ENCODE measurements at regions not wholly inside any gene's neighbourhood (a gene's known extent, or its start where the extent isn't known, plus 50 kb on each side); places are given as distances from the start of the nearest gene placed in this dataset.

DNA sequence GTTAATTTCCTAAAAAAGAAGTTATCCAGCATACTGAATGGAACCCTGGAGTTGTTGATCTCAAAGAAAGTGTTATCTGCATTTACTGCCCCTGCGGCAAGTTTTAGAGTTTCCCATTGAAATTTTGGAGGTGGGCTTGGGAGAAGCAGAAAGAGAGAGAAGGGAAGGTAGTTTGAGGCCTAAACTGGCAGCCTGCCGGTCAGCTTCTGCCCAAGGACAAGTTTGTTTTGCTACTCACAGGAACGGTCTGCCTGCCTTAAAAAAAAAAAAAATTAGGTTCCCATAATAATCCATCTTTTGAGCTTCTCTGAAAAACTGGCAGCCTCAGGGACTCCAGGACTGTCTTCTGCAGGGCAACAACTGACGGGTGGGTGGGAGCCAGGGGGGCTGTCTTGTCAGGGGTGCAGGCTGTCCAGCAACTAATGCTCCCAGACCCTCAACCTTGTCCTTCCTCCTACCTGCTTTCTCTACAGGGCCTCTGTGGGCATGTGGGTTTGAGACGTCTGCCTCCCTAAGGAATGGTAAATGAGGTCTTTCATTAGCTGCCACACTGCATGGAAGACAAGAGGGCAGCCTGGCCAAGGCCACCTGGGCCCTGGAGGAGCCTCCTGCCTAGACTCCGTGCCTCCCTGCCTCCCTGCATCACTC lies 176.1 kb upstream of the KCNG1 start:
- Histone ChIP-seq H3K27ac (no peak overlapping the region), H3K4me3 (no peak overlapping the region), H3K9me3 (no peaks in the 10 kb centered on the region), H3K27me3 (ENCODE audit: low read depth) (peaks cover 19% of the 10 kb centered on the region), H3K36me3 (no peaks in the 10 kb centered on the region), H3K4me1 (no peaks in the 10 kb centered on the region)
- TF ChIP-seq, protein P1, sequence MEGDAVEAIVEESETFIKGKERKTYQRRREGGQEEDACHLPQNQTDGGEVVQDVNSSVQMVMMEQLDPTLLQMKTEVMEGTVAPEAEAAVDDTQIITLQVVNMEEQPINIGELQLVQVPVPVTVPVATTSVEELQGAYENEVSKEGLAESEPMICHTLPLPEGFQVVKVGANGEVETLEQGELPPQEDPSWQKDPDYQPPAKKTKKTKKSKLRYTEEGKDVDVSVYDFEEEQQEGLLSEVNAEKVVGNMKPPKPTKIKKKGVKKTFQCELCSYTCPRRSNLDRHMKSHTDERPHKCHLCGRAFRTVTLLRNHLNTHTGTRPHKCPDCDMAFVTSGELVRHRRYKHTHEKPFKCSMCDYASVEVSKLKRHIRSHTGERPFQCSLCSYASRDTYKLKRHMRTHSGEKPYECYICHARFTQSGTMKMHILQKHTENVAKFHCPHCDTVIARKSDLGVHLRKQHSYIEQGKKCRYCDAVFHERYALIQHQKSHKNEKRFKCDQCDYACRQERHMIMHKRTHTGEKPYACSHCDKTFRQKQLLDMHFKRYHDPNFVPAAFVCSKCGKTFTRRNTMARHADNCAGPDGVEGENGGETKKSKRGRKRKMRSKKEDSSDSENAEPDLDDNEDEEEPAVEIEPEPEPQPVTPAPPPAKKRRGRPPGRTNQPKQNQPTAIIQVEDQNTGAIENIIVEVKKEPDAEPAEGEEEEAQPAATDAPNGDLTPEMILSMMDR (IDR thresholded peaks at IDR 0.05) = no peak
- DNase-seq (no peak), ATAC-seq (no peak)
- intact Hi-C loops (cut with DNase I) = no loop called here

DNA sequence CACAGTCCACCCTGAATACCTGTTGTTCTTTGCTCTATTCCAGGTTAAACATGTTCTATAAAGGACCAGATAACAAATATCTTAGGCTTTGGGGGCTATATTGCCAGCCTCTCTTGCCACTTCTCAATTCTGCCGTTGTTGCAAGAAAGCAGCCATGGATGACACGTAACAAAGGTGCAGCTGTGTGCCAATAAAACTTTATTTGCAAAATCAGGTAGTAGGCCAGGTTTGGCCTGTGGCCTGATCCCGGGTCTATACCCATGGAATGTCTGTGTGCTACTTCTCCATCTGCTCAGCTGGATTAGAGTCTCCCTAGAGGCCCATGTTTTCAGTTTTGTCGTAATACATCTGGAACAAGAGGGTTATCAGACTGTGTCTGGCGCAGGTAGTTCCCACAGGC lies 175.3 kb upstream of the KCNG1 start:
- intact Hi-C loops (cut with DNase I) = no loop called here

DNA sequence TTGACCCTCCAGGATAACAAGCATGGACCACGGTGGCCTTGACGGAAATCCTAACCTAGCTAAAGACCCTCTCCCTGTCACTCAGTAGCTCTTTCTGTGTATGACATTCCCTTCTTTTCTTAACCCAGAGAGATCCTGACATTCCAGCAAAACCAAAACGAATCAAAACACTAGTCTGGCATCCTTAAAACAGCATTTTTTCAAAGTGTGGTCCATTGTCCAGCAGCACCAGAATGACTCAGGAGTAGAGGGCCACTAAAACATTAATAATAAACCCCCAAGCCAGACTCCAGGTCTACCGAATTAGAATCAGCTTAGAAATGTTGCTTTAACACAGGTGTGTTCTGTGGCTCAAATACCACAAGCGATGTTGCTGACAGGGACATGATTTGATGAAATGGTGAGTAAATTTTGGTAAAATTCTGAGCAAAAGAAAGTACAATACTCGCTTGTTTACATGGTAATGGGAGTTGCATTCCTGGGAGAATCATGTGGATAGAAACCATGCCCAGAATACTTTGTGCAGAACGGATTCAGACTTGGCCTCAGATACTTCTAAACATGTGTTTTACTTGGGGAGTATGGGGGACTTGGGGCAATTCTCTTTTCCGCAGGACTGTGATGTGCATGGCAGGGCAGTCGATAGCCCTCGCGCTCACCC lies 174.2 kb upstream of the KCNG1 start:
- Histone ChIP-seq H3K36me3 (no peaks in the 10 kb centered on the region), H3K9me3 (no peaks in the 10 kb centered on the region), H3K27ac (no peak overlapping the region), H3K4me1 (no peaks in the 10 kb centered on the region), H3K4me3 (no peak overlapping the region), H3K27me3 (ENCODE audit: low read depth) (peaks cover 17% of the 10 kb centered on the region)
- DNase-seq = no peak
- TF ChIP-seq, protein P1 (IDR thresholded peaks at IDR 0.05) = no peak
- intact Hi-C loops (cut with DNase I) = no loop called here
- ATAC-seq = no peak

More for the DNA sequence above, 175.3 kb upstream of the KCNG1 start:
- DNase-seq (no peak), ATAC-seq (no peak)
- Histone ChIP-seq H3K27me3 (ENCODE audit: low read depth) (peaks cover 17% of the 10 kb centered on the region), H3K9me3 (no peaks in the 10 kb centered on the region), H3K36me3 (no peaks in the 10 kb centered on the region), H3K4me1 (no peaks in the 10 kb centered on the region), H3K4me3 (no peak overlapping the region), H3K27ac (no peak overlapping the region)
- TF ChIP-seq, protein P1 (IDR thresholded peaks at IDR 0.05) = no peak

DNA sequence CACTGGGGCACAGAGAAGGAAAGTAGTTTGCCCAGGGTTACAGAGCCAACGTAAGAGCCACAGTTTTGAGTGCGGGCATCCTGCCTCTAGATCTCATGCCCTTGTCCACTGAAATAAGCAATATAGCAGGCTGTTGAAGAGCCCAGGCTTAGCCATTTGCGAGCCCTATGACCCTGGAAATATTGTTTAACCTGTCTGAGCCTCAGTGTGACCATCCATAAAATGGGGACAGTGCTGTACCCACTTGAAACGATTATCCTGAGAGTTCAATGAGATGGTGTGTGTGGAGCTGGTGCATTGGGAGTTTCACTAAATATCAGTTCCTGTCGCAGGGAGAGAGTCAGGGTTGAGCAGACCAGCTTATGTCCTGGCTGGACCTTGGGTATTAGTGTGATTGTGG lies 173.1 kb upstream of the KCNG1 start:
- H3K4me1 ChIP-seq = no peaks in the 10 kb centered on the region
- H3K4me3 ChIP-seq = no peak overlapping the region
- TF ChIP-seq, protein P1 (IDR thresholded peaks at IDR 0.05) = no peak
- intact Hi-C loops (cut with DNase I) = no loop called here
- H3K27me3 ChIP-seq (ENCODE audit: low read depth) = peaks cover 17% of the 10 kb centered on the region
- DNase-seq (no peak), ATAC-seq (no peak)
- no peaks in the 10 kb centered on the region for H3K36me3 ChIP-seq
- H3K9me3 ChIP-seq = no peaks in the 10 kb centered on the region
- no peak overlapping the region for H3K27ac ChIP-seq

DNA sequence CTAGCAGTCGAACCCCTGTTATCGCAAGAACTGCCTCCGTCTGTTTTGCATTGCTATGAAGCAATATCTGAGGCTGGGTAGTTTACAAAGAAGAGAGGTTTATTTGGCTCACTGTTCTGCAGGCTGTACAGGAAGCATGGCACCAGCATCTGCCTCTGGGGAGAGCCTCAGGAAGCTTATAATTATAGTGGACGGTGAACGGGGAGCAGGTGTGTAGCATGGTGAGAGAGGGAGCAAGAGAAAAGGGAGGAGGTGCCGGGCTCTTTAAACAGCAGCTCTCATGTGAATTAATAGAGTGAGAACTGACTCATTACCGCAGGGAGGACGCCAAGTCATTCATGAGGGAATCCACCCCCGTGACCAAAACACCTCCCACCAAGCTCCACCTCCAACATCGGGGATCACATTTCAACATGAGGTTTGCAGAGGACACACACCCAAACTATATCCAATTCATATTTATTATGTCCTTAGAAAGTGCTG lies 172.6 kb upstream of the KCNG1 start:
- no peak for DNase-seq
- H3K4me1 ChIP-seq = no peaks in the 10 kb centered on the region
- no peak overlapping the region for H3K27ac ChIP-seq
- intact Hi-C loops (cut with DNase I) = no loop called here
- TF ChIP-seq, protein P1 (IDR thresholded peaks at IDR 0.05) = no peak
- peaks cover 17% of the 10 kb centered on the region for H3K27me3 ChIP-seq (ENCODE audit: low read depth)
- no peak for ATAC-seq
- H3K4me3 ChIP-seq = no peak overlapping the region
- H3K36me3 ChIP-seq = no peaks in the 10 kb centered on the region
- H3K9me3 ChIP-seq = no peaks in the 10 kb centered on the region

Measured in lower lobe of right lung (tissue), 2 donors.